Hematopoietic multipotent progenitor cell treated with erythropoietin and hydrocortisone succinate and interleukin-3 and kit ligand, for 17 days (in vitro differentiated cells): ENCODE measurements at regions not wholly inside any gene's neighbourhood (a gene's known extent, or its start where the extent isn't known, plus 50 kb on each side); places are given as distances from the start of the nearest gene placed in this dataset.
"Not testable (repeated sequence)": the region's sequence is repeated elsewhere in the genome, so short reads cannot be mapped to it uniquely, and the experiment has no call there.

Experiments
- DNase-seq: peaks from one replicate; pipeline ENCODE4 v3.0.0-alpha.2; 2015; ENCODE audit warnings: low spot score

DNA sequence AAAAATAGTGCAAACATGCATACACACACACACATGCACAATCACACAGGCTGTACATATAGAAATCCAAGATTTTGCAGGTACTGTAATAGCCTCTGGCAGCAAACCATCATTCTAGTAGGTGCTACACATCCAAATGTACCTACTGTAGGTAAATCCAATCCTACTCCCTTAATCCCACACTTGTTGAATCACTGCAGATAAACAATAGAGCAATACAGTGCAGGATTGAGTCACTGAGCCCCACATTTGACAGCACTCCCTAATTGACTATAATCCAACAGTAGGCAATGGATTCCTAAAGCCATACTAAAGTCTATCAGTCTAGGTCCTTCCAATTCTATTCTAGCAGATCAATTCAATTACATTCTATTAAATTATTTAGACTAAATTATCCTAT lies 1640.5 kb upstream of the CDH9 start:
- DNase-seq = no peak

GRCh38 chr5:28666110-28666509 lies 1627.7 kb upstream of the CDH9 start:
- DNase-seq = no peak

DNA sequence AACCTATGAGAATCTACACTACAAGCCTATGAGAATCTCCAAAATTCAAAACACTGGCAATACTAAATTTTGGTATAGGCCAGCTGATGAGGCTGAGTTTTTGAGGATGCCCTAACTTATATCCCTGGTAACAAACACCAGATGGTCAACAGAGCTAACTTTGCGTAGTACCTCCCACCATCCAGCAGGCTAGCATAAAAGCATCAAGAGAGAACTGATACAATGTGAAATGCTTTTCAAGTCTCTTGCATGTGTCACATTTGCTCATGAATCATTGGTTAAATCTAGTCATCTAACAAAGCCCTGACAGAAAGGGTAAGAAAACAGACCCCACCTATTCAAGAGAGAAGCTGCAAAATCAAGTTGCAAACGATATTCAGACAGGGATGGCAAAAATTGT lies 1609.7 kb upstream of the CDH9 start:
- DNase-seq = no peak

- DNase-seq = no peak
These were observed 1594.2 kb upstream of the CDH9 start for GRCh38 chr5:28632607-28633006.

DNA sequence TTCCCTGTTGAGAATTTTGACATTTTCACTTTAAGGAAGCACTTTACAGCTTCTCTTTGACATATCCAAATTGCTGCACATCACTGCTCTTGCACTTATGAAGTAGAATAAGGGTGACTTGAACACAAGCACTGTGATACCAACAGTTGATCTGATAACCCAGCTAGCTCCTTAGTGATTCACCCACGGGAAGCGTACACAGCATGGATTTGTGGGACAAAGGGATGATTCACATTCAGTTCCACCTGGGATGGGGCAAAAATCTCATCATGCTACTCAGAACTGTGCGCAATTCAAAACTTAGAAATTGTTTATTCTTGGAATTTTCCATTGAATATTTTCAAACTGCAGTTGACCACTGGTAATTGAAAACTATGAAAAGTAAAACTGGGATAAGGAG lies 1565.5 kb upstream of the CDH9 start:
- DNase-seq = no peak

GRCh38 chr5:28602429-28602828 lies 1564.0 kb upstream of the CDH9 start:
- DNase-seq = no peak

GRCh38 chr5:28596707-28597106 lies 1558.3 kb upstream of the CDH9 start:
- DNase-seq = not testable (repeated sequence)

- DNase-seq = no peak
These were observed 1542.2 kb upstream of the CDH9 start for GRCh38 chr5:28580616-28581015.

DNA sequence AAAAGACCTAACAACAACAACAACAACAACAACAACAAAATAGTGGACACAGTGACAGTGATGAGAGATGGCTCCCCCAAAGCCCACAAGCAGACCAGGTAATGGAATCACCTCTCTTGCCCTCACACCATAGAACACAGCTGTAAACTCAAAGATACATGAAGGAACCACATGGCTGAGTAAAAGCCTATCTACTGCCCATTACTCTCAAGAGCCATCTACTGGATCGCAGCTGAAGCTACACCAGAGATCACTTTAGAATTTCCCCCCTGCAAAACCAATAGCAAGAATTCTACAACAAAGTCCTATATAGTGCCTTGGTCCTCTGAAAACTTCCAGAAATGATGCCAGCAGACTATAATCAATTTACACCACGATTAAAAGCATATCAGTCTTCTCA lies 1537.6 kb upstream of the CDH9 start:
- no peak for DNase-seq

DNA sequence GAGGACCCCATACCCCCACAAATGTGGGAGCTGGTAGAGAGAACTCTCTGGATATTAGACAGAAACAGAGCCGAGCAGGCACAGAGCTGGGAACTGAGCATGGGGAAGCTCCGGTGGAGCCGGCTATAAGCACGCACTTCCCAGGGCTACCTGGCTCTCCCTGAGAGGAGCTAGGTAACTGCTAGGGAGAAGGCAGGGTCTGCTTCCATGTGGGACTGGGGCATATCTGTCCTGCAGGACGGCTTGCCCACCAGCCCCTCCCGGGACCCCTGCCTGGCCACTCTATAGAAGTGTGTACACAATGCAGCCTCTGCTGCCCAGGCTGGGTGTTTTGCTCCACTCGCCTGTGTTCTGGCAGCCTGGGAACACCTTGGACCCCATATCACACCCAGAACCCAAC lies 1537.0 kb upstream of the CDH9 start:
- DNase-seq = no peak

GRCh38 chr5:28574606-28575005 lies 1536.2 kb upstream of the CDH9 start:
- DNase-seq = no peak

DNA sequence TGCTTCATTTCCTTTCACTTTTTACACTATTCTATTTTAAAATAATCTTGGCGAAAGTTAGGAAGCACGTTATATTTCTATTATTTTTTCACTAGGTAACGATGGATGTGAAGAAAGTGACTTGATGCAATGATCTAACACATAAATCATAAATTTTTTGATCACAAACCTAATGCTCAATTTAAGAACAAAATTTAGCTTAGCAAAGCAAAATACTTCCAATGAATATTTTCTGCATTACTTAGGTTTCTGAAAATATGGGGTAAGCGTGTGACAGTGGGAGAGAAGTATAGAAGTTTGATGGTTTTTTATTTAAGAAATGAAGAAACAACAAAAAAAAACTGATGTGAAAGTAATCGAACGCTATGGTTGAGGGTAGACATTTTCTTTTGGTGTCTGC lies 1528.7 kb upstream of the CDH9 start:
- no peak for DNase-seq

- no peak for DNase-seq
These were observed 1523.1 kb upstream of the CDH9 start for GRCh38 chr5:28561522-28561921.

GRCh38 chr5:28558196-28558595 lies 1519.8 kb upstream of the CDH9 start:
- DNase-seq = no peak

GRCh38 chr5:28557114-28557513 lies 1518.7 kb upstream of the CDH9 start:
- no peak for DNase-seq

GRCh38 chr5:28549588-28549987 lies 1511.2 kb upstream of the CDH9 start:
- DNase-seq = no peak

DNA sequence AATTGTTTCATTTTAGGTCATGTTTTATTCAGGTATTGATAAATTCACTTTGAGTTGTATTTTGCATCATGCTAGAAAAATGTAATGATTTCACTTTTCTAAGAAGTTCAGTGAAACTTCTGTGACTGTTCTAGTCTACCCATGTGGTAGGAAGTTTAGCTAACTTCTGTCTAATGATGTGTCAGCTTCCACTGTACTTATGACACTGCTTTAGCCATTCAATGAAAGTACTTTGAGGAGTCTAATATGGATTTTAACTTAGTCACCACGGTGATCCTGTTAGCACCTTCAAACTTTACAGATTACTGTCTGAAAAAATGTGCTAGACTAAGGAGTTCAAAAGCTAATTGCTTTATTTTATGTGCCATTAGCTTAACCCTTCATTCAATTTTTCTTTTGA lies 1510.5 kb upstream of the CDH9 start:
- no peak for DNase-seq

GRCh38 chr5:28544501-28544900 lies 1506.1 kb upstream of the CDH9 start:
- no peak for DNase-seq

GRCh38 chr5:28543473-28544098 lies 1505.2 kb upstream of the CDH9 start:
- no peak for DNase-seq

DNA sequence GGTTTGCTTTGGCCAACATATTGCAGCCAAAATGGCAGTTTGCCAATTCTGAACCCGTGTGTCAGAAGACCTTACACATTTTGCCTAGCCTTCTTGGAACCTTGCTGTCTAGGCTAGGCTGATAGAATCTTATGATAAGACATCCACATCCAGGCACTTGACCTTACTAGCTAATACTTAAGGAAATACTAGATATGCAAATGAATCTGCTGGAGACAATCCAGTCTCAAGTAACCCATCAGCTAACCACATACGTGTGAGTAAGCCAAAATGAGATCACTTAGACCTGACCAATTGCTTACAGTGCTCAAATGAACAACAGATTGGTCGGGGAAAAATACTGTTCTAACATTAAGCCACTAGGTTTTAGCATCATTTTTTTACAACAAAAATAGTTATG lies 1504.6 kb upstream of the CDH9 start:
- DNase-seq = no peak

DNA sequence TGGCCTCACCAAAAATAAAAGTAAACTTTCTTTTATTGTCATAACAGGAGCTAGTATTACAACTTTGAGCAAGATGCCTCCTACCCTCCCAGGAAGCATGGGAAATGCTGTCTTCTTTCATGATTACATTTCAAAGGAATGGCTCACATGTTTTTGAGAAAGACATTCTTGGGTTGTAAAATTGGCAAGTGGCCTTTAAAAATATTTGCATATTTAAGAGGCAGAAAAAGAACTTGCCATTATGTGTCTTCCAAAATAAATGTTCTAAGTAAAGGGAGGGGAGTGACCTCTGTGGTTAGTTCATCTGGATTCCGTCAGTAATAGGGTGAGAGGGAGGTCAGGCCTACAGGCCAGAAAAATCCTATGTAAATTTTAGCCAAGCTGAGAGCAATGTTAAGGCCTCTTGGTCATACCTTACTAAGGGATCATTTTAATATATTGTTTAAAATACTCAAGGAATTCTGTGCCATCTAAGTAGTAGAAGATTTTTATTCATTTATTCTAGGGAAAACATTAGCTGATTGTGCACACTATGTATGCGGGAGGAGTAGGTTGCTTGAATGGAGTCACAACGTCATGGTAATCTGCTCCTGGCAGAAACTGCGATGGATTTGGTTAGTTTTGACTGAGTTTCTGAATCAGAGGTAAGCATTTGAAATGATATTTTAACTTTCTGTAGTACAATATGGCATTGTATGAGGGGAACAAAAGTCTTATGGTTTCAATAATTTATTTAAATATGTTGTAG lies 1485.7 kb upstream of the CDH9 start:
- DNase-seq = no peak

GRCh38 chr5:28523416-28523815 lies 1485.0 kb upstream of the CDH9 start:
- no peak for DNase-seq

GRCh38 chr5:28517691-28518090 lies 1479.3 kb upstream of the CDH9 start:
- no peak for DNase-seq

DNA sequence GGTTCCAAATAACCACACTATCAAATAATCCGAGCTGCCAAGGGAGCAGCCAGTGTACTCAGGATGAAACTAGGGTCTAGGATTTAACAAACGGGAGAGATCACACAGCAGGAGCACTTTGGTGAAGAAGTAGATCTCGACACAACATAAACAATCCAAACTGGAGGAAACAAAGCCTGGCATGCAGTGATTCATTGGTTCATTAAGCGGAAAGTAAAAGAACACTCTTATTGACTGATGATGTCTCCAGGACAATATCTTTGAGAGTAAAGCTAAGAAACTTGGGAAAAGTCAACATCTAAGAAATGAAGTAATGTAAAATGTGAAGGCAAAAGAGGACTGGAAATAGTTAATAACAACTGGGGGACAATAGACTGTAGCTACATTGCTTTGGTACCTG lies 1478.3 kb upstream of the CDH9 start:
- DNase-seq = no peak
